Fibroblast of mammary gland (primary cell): ENCODE measurements at regions not wholly inside any gene's neighbourhood (a gene's known extent, or its start where the extent isn't known, plus 50 kb on each side); places are given as distances from the start of the nearest gene placed in this dataset.

ENCODE experiments used
- DNase-seq: peaks from one replicate; pipeline ENCODE4 v3.0.0-alpha.2; 2010; ENCODE audit warnings: low read depth
- H3K4me3 ChIP-seq: 2 replicates; pipeline ENCODE4 v1.5.1; 2011; ENCODE audit warnings: low read depth, mild to moderate bottlenecking, low read length, moderate library complexity; ENCODE audit not compliant: control insufficient read depth
- CTCF ChIP-seq: conservative IDR thresholded peaks from 2 replicates; pipeline ENCODE4 v1.5.1; 2011; ENCODE audit warnings: low read depth, low read length, inconsistent platforms; ENCODE audit not compliant: control insufficient read depth, insufficient read depth

GRCh38 chr4:34633241-34633640, 1611.1 kb downstream of the ARAP2 start:
- TF ChIP-seq CTCF: no peak
- DNase-seq: peak; percentile 10
- H3K4me3 ChIP-seq: no peak overlapping the region

GRCh38 chr4:34636623-34637022, 1607.7 kb downstream of the ARAP2 start:
- no peak for DNase-seq
- H3K4me3 ChIP-seq: no peak overlapping the region
- no peak for TF ChIP-seq CTCF

GRCh38 chr4:34643476-34643875, 1600.8 kb downstream of the ARAP2 start:
- H3K4me3 ChIP-seq: no peak overlapping the region
- no peak for TF ChIP-seq CTCF
- no peak for DNase-seq

- TF ChIP-seq CTCF: no peak
- H3K4me3 ChIP-seq: no peak overlapping the region
- peak; percentile 1 for DNase-seq
Observed at GRCh38 chr4:34644579-34645115, 1599.7 kb downstream of the ARAP2 start.

GRCh38 chr4:34649716-34650115, 1594.6 kb downstream of the ARAP2 start:
- peak; percentile 2 for DNase-seq
- no peak for TF ChIP-seq CTCF
- H3K4me3 ChIP-seq: no peak overlapping the region

GRCh38 chr4:34664051-34664450, 1580.3 kb downstream of the ARAP2 start:
- no peak for TF ChIP-seq CTCF
- H3K4me3 ChIP-seq: no peak overlapping the region
- no peak for DNase-seq

GRCh38 chr4:34676400-34676799, 1567.9 kb downstream of the ARAP2 start:
- no peak overlapping the region for H3K4me3 ChIP-seq
- no peak for DNase-seq
- TF ChIP-seq CTCF: no peak
